NCI-H1436 (cell line): ENCODE measurements at regions not wholly inside any gene's neighbourhood (a gene's known extent, or its start where the extent isn't known, plus 50 kb on each side); places are given as distances from the start of the nearest gene placed in this dataset.

ENCODE experiments used
- DNase-seq: peaks from one replicate; lab custom pipeline; 2025; lab: John Stamatoyannopoulos, UW

- DNase-seq, result no peak
These were observed 269.5 kb downstream of the MAP2K4 start for GRCh38 chr17:12290207-12290606.

GRCh38 chr17:12296209-12296625 lies 275.5 kb downstream of the MAP2K4 start:
- DNase-seq, result no peak

GRCh38 chr17:12301551-12301950 lies 280.9 kb downstream of the MAP2K4 start:
- no peak for DNase-seq

GRCh38 chr17:12302711-12303110 lies 282.0 kb downstream of the MAP2K4 start:
- no peak for DNase-seq

GRCh38 chr17:12310811-12311210 lies 290.1 kb downstream of the MAP2K4 start:
- DNase-seq, result no peak

DNA sequence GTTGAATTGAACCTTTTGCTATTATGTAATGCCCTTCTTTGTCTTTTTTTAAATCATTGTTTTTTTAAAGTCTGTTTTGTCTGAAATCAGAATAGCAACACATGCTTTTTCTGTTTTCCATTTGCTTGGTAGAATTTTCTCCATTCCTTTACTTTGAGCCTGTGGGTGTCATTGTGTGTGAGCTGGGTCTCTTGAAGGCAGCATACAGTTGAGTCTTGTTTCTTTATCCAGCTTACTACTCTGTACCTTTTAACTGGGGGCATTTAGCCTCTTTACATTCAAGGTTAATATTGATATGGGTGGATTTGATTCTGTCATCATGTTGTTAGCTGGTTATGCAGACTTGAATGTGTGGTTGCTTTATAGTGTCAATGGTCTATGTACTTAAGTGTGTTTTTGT lies 292.0 kb downstream of the MAP2K4 start:
- DNase-seq, result no peak

GRCh38 chr17:12313786-12314185 lies 293.1 kb downstream of the MAP2K4 start:
- DNase-seq, result no peak

- no peak for DNase-seq
These were observed 295.3 kb downstream of the MAP2K4 start for GRCh38 chr17:12316021-12316420.

- no peak for DNase-seq
These were observed 298.0 kb downstream of the MAP2K4 start for GRCh38 chr17:12318571-12319266.

DNA sequence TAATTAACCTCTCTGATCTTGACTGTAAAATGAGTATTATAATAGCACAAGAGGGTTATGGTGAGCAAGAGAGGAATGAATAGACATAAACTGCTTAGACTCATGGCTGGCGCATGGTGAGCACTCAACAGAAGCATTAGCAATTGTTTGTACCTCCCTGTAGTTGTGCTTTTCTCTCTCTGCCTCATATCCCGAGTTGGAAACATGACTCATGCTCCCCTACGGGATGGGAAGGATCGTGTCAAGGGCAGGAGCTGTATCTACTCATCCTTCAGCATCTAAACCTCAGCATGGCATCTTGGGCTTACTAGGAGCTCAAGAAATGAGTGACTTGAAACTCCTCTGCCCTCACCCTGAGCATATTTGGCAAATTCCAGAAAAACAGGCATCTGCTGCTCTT lies 299.6 kb downstream of the MAP2K4 start:
- DNase-seq, result no peak

GRCh38 chr17:12328204-12328603 lies 307.5 kb downstream of the MAP2K4 start:
- DNase-seq, result no peak

DNA sequence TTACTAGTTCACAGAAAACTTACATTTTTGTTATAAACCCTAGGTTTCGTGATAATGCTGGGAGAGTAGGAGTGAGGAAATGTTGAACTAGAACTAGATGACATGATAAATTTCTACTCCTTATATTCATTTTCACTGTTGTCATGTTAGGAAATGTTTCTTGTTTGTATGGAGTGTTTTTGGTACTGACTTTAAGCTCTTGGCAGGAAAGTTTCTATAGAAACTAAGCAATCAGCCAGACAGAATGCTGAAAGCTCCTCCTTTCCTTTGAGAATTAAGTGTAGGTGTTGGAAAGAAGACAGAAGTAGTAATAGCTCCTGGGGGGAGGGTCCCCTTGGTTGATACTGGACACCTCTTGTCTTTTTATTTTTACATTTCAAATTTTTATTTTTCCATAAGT lies 309.8 kb downstream of the MAP2K4 start:
- no peak for DNase-seq

DNA sequence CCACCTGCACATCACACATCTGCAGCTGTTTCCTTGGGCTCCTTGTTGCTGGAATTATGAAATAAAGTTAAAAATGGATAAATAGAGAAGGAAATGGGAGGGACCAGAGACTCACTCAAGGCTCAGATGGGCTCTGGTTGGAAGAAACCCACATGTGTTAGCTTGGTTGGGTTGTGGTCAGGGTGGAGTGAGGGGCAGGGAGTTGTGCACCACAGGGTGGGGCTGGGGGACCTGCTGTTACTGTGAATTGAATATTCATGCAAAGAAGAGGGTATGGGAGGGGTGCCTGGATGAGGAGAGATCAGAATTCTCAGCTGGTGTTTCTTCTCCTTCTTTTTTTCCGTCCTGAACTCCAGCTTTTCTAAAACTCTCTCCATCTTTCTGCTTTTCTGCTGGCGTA lies 320.7 kb downstream of the MAP2K4 start:
- DNase-seq, result no peak

DNA sequence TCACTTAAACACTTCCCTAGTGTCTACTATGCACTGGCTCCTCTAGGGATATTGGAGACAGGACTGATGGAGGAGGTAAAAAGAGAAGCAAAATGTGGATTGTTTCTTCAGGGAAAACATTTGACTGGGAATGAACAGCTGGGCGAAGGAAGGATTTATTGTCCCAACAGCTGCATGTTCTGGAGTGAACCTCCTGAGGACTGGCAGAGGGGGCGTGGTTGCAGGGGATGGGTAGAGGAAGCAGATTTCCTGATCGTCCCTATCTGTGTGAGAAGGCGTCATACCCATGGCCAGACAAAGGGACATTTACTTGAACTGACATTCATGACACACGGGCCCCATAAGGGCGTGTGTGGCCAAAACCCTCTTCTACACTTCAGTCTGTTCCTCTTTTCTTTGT lies 321.5 kb downstream of the MAP2K4 start:
- no peak for DNase-seq

- DNase-seq, result no peak
These were observed 322.1 kb downstream of the MAP2K4 start for GRCh38 chr17:12342609-12343435.

- no peak for DNase-seq
These were observed 317.2 kb upstream of the MYOCD start for GRCh38 chr17:12348476-12348875.

DNA sequence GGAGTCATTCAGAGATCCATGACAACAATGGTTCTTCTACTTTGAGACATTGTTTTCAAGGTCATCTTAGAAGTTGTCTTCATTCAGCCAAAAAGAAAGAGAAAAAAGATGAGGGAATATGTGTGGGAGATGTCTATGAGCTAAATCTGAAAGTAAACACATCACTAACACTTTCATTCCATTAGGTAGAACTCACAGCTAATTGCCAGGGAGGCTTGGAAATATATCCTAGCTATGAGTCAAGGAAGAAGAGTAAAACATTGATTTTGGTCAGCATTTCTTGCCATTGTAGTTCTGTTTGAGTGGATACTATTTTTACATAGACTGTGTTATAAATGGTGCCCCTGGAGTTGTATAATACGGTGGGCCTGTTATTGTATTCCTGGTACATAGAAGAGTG lies 316.4 kb upstream of the MYOCD start:
- DNase-seq, result no peak

GRCh38 chr17:12352127-12352526 lies 313.6 kb upstream of the MYOCD start:
- DNase-seq, result no peak

DNA sequence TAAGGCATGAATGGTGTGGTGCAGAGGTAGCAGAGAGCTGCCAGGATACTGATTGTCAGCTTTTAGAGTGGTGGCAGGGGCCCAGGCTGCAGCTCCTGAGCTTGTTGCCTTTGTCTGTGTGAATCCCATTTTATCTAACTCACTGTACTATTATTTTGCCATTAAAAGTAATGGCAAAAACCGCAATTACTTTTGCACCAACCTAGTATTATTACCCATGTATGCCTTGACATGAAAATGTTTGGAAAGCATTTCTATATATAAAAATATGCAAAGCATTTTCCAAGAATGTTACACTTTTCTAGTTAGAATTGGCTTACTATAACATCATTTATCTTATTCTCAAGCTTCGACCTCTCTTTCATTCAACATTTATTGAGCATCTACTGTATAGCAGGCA lies 308.1 kb upstream of the MYOCD start:
- DNase-seq, result no peak

- no peak for DNase-seq
These were observed 307.2 kb upstream of the MYOCD start for GRCh38 chr17:12358477-12358876.

GRCh38 chr17:12362853-12363455 lies 302.7 kb upstream of the MYOCD start:
- no peak for DNase-seq

DNA sequence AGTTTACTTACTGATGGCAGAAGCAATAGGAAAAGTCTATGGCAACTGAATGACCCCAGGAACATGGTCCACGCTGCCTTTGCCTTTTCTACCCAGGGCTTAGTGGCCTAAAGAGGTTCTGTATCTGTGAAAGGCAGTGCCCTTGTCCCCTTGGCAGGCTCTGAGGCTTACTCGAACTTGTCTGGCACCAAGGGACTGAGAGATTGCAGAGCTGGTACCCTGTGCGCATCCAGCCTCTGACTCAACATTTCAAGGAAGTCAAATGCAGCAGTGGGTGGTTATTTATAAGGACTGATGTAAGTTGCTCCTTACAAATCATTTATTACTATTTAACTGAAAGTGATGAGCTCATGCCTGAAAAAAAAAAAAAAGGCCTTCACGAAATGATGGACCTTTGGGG lies 299.9 kb upstream of the MYOCD start:
- DNase-seq, result no peak

DNA sequence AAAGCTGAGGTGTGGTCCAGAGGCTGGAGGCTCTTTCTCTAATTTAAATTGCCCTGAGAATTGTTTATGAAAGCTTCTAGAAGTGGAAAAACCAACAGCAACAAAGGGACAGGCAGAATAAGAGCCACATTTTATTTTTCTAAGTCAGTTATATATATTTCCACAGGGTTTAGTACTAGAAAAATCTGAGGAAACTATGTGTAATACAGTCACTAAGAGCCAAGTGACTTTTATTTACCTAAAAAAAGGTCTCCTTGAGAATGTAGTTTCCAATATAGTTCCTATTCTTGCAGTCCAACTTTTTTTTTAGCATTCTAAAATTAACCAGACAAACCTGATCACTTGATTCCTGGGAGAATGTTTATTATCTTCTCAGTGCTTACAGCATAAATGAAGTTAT lies 296.6 kb upstream of the MYOCD start:
- DNase-seq, result no peak
